ENCODE measurements at regions not wholly inside any gene's neighbourhood (a gene's known extent, or its start where the extent isn't known, plus 50 kb on each side); places are given as distances from the start of the nearest gene placed in this dataset.

DNA sequence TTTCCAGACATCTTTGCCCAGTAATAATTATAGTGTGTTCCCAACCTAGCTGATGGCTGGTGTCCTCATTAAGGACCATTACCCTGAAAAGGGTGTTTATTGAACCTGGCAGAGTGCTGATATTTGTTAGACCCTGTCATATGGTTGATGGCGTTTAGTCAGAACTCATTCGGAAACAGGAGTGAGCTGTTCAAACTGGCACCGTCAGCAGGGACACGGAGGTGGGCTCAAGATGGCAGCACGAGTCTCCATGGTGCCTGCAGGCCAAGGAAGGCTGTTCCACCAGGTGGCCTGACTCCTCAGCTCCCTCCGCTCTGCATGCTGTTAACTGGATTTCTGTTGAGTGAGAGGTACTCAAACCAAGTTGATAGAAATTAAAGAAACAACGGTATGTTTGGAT is 589.1 kb upstream of the MGMT start:
- no peaks in the 10 kb centered on the region for H3K4me1 ChIP-seq (ENCODE audit: control insufficient read depth in 1 of 2, insufficient read depth in 1 of 2, low read depth in 1 of 2, low read length in 1 of 2)
- TF ChIP-seq CTCF (IDR thresholded peaks at IDR 0.05) = no peak
- no peaks in the 10 kb centered on the region for H3K9me3 ChIP-seq
- no peaks in the 10 kb centered on the region for H3K27me3 ChIP-seq
- no peaks in the 10 kb centered on the region for H3K36me3 ChIP-seq
- no peak overlapping the region for H3K27ac ChIP-seq
- H3K4me3 ChIP-seq (ENCODE audit: low read depth in 1 of 2, low read length in 1 of 2) = no peak overlapping the region

- TF ChIP-seq CTCF (IDR thresholded peaks at IDR 0.05) = no peak
- Histone ChIP-seq H3K4me1 (ENCODE audit: control insufficient read depth in 1 of 2, insufficient read depth in 1 of 2, low read depth in 1 of 2, low read length in 1 of 2) (no peaks in the 10 kb centered on the region), H3K4me3 (ENCODE audit: low read depth in 1 of 2, low read length in 1 of 2) (no peak overlapping the region), H3K27ac (no peak overlapping the region), H3K27me3 (no peaks in the 10 kb centered on the region), H3K9me3 (no peaks in the 10 kb centered on the region), H3K36me3 (no peaks in the 10 kb centered on the region)
Measured at GRCh38 chr10:128879030-128879429, 588.0 kb upstream of the MGMT start.

- Histone ChIP-seq H3K9me3 (no peaks in the 10 kb centered on the region), H3K27me3 (no peaks in the 10 kb centered on the region), H3K4me1 (ENCODE audit: control insufficient read depth in 1 of 2, insufficient read depth in 1 of 2, low read depth in 1 of 2, low read length in 1 of 2) (no peaks in the 10 kb centered on the region), H3K27ac (no peak overlapping the region), H3K4me3 (ENCODE audit: low read depth in 1 of 2, low read length in 1 of 2) (no peak overlapping the region), H3K36me3 (no peaks in the 10 kb centered on the region)
- TF ChIP-seq CTCF (IDR thresholded peaks at IDR 0.05) = no peak
Measured at GRCh38 chr10:128879441-128880140, 587.5 kb upstream of the MGMT start.

- no peaks in the 10 kb centered on the region for H3K9me3 ChIP-seq
- H3K27me3 ChIP-seq = no peaks in the 10 kb centered on the region
- H3K4me3 ChIP-seq (ENCODE audit: low read depth in 1 of 2, low read length in 1 of 2) = no peak overlapping the region
- TF ChIP-seq CTCF (IDR thresholded peaks at IDR 0.05) = no peak
- H3K27ac ChIP-seq = no peak overlapping the region
- no peaks in the 10 kb centered on the region for H3K4me1 ChIP-seq (ENCODE audit: control insufficient read depth in 1 of 2, insufficient read depth in 1 of 2, low read depth in 1 of 2, low read length in 1 of 2)
- H3K36me3 ChIP-seq = no peaks in the 10 kb centered on the region
Measured at GRCh38 chr10:128880159-128880725, 586.8 kb upstream of the MGMT start.

GRCh38 chr10:128881086-128881485 is 586.0 kb upstream of the MGMT start:
- no peaks in the 10 kb centered on the region for H3K27me3 ChIP-seq
- H3K4me1 ChIP-seq (ENCODE audit: control insufficient read depth in 1 of 2, insufficient read depth in 1 of 2, low read depth in 1 of 2, low read length in 1 of 2) = no peaks in the 10 kb centered on the region
- no peaks in the 10 kb centered on the region for H3K9me3 ChIP-seq
- no peak overlapping the region for H3K4me3 ChIP-seq (ENCODE audit: low read depth in 1 of 2, low read length in 1 of 2)
- H3K27ac ChIP-seq = no peak overlapping the region
- no peak for TF ChIP-seq CTCF (IDR thresholded peaks at IDR 0.05)
- no peaks in the 10 kb centered on the region for H3K36me3 ChIP-seq
